ENCODE measurements at regions not wholly inside any gene's neighbourhood (a gene's known extent, or its start where the extent isn't known, plus 50 kb on each side); places are given as distances from the start of the nearest gene placed in this dataset.

DNA sequence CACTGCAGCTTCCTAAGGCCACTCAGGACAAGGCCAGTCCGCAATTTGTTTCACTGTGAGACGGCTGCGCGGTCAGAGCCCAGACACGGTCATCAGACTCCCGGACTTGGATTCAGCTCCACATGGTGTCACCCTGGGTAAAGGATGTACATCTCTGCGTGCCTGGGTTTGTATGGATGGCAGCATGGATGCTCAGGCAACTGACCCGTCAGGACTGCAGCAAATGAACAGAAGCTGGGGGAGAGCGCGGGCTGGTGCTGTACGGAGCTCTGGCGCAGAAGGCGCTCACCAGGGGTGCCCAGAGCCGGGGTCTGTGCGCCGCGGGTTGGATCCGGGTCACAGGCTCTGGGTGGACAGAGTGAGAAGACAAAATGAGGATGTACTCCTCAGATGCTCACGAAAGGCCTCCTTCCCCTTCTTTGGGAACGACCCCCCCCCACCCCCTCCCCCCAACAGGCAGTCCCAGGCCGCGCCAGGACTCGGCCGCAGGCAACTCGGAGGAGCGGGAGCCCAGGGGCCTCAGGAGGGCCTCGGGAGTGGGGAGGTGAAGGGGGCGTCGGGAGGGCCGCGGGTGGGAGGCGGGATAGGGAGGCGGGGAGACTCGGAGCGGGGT is 92.4 kb downstream of the CXCL12 start:
- peaks cover 10% of the 10 kb centered on the region for H3K27me3 ChIP-seq (ENCODE audit: insufficient read depth, low read length, poor library complexity)
- no peak for DNase-seq
- H3K27ac ChIP-seq (ENCODE audit: low read length), result no peak overlapping the region
- H2AFZ ChIP-seq (ENCODE audit: low read depth, low read length), result no peak overlapping the region
- no peak overlapping the region for H3K4me2 ChIP-seq (ENCODE audit: insufficient read depth, low read length)
- H3K79me2 ChIP-seq (ENCODE audit: insufficient read depth, low read length), result no peaks in the 10 kb centered on the region
- H3K36me3 ChIP-seq (ENCODE audit: insufficient read depth, low read length), result no peaks in the 10 kb centered on the region
- H3K9me3 ChIP-seq (ENCODE audit: insufficient read depth, low read length, severe bottlenecking), result no peaks in the 10 kb centered on the region
- no peak for ATAC-seq (ENCODE audit: insufficient read depth, low read depth)
- no peak for TF ChIP-seq EZH2 (IDR thresholded peaks at IDR 0.05; ENCODE audit: borderline replicate concordance, low read depth, low read length, severe bottlenecking)
- no peak for TF ChIP-seq CTCF (IDR thresholded peaks at IDR 0.05; ENCODE audit: borderline replicate concordance, extremely low read depth, low read length, poor library complexity, severe bottlenecking)
- H4K20me1 ChIP-seq (ENCODE audit: insufficient read depth, low read length), result no peaks in the 10 kb centered on the region
- no peak overlapping the region for H3K4me3 ChIP-seq (ENCODE audit: low read depth in 1 of 2, low read length in 2 of 2)
- no peaks in the 10 kb centered on the region for H3K4me1 ChIP-seq (ENCODE audit: insufficient read depth, low read length)
- no peak overlapping the region for H3K9ac ChIP-seq (ENCODE audit: low read depth, low read length)

DNA sequence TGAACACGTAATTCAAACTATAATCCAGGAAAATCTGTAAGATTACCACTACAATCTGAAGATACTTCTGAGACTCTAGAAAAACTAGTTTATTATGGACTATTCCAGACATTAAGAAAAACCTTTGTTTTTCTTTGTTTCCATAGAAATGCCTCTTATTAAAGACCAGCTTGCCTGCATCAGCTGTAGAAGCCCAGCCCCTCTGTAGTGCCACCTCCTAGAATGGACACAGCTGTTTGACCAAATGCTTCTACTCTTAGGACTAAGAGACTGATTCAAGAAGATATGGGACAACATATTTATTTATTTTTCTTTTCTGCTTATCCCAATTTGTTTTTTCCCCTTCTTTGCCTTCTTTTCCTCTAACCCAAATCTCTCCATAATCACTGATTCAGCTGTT is 93.8 kb downstream of the CXCL12 start:
- Histone ChIP-seq H3K4me1 (ENCODE audit: insufficient read depth, low read length) (no peaks in the 10 kb centered on the region), H3K36me3 (ENCODE audit: insufficient read depth, low read length) (no peaks in the 10 kb centered on the region), H3K79me2 (ENCODE audit: insufficient read depth, low read length) (no peaks in the 10 kb centered on the region), H3K4me3 (ENCODE audit: low read depth in 1 of 2, low read length in 2 of 2) (no peak overlapping the region), H2AFZ (ENCODE audit: low read depth, low read length) (no peak overlapping the region), H3K9ac (ENCODE audit: low read depth, low read length) (no peak overlapping the region), H4K20me1 (ENCODE audit: insufficient read depth, low read length) (no peaks in the 10 kb centered on the region), H3K9me3 (ENCODE audit: insufficient read depth, low read length, severe bottlenecking) (no peaks in the 10 kb centered on the region), H3K27me3 (ENCODE audit: insufficient read depth, low read length, poor library complexity) (peaks cover 16% of the 10 kb centered on the region), H3K4me2 (ENCODE audit: insufficient read depth, low read length) (no peak overlapping the region), H3K27ac (ENCODE audit: low read length) (no peak overlapping the region)
- ATAC-seq (ENCODE audit: insufficient read depth, low read depth), result no peak
- TF ChIP-seq EZH2 (IDR thresholded peaks at IDR 0.05; ENCODE audit: borderline replicate concordance, low read depth, low read length, severe bottlenecking) (no peak), CTCF (IDR thresholded peaks at IDR 0.05; ENCODE audit: borderline replicate concordance, extremely low read depth, low read length, poor library complexity, severe bottlenecking) (no peak)
- no peak for DNase-seq

DNA sequence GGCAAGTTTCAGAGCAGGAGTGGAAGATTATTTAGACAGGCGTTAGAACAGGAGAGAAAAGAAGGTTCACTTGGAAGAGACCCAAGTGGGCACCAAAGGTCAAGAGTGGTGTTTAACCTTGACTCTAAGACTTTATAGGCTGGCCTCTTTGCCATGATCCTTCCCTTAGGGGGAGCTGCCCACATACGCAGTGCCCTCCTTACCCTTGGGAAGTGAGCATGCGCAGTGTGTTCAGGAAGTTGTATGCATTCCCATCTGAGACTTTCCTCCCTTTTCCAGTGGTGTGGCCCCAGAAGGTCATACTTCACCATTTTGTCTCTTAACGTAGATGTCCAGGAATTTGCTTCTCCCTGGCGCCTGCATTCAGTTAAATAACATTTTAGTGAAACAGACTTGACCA is 95.8 kb downstream of the CXCL12 start:
- H3K9ac ChIP-seq (ENCODE audit: low read depth, low read length), result no peak overlapping the region
- H3K4me2 ChIP-seq (ENCODE audit: insufficient read depth, low read length), result no peak overlapping the region
- H4K20me1 ChIP-seq (ENCODE audit: insufficient read depth, low read length), result no peaks in the 10 kb centered on the region
- no peak overlapping the region for H3K27ac ChIP-seq (ENCODE audit: low read length)
- H2AFZ ChIP-seq (ENCODE audit: low read depth, low read length), result no peak overlapping the region
- peaks cover 14% of the 10 kb centered on the region for H3K27me3 ChIP-seq (ENCODE audit: insufficient read depth, low read length, poor library complexity)
- no peak overlapping the region for H3K4me3 ChIP-seq (ENCODE audit: low read depth in 1 of 2, low read length in 2 of 2)
- TF ChIP-seq EZH2 (IDR thresholded peaks at IDR 0.05; ENCODE audit: borderline replicate concordance, low read depth, low read length, severe bottlenecking) (no peak), CTCF (IDR thresholded peaks at IDR 0.05; ENCODE audit: borderline replicate concordance, extremely low read depth, low read length, poor library complexity, severe bottlenecking) (no peak)
- no peak for DNase-seq
- H3K79me2 ChIP-seq (ENCODE audit: insufficient read depth, low read length), result no peaks in the 10 kb centered on the region
- no peaks in the 10 kb centered on the region for H3K9me3 ChIP-seq (ENCODE audit: insufficient read depth, low read length, severe bottlenecking)
- no peak for ATAC-seq (ENCODE audit: insufficient read depth, low read depth)
- H3K36me3 ChIP-seq (ENCODE audit: insufficient read depth, low read length), result no peaks in the 10 kb centered on the region
- H3K4me1 ChIP-seq (ENCODE audit: insufficient read depth, low read length), result no peaks in the 10 kb centered on the region
